Keratinocyte (primary cell): ENCODE measurements at regions not wholly inside any gene's neighbourhood (a gene's known extent, or its start where the extent isn't known, plus 50 kb on each side); places are given as distances from the start of the nearest gene placed in this dataset.

ENCODE experiments used
- DNase-seq: peaks from one replicate; pipeline ENCODE4 v3.0.0-alpha.2; 2011; ENCODE audit warnings: low read depth, missing footprints, low spot score
- FAIRE-seq: peaks from 2 replicates; lab custom pipeline; 2011; peaks lifted over from hg19 to GRCh38; lab: Jason Lieb, UNC
- H2AFZ ChIP-seq: 2 replicates; pipeline ENCODE4 v1.6.0; 2012; ENCODE audit warnings: low read length, control low read depth, inconsistent platforms; ENCODE audit not compliant: control insufficient read depth
- H3K27ac ChIP-seq: 2 replicates; pipeline ENCODE4 v1.5.1; 2011; ENCODE audit warnings: low read length; ENCODE audit not compliant: control insufficient read depth, insufficient read depth
- H3K27me3 ChIP-seq: 3 replicates; pipeline ENCODE4 v1.6.0; 2011; ENCODE audit warnings: low read length; ENCODE audit not compliant: control insufficient read depth, insufficient read depth; ENCODE audit errors: extremely low read depth
- H3K36me3 ChIP-seq, 2 experiments: 2 replicates in 1 of 2; 3 replicates in 1 of 2; pipeline ENCODE4 v1.5.1; 2011; ENCODE audit warnings: low read length in 2 of 2, mild to moderate bottlenecking in 1 of 2; ENCODE audit not compliant: control insufficient read depth in 2 of 2, insufficient read depth in 2 of 2; ENCODE audit errors: extremely low read depth in 1 of 2
- H3K4me1 ChIP-seq: 3 replicates; pipeline ENCODE4 v1.5.1; 2011; ENCODE audit warnings: low read length; ENCODE audit not compliant: control insufficient read depth, insufficient read depth; ENCODE audit errors: extremely low read depth
- H3K4me2 ChIP-seq: 3 replicates; pipeline ENCODE4 v1.6.0; 2011; ENCODE audit warnings: low read depth, low read length; ENCODE audit not compliant: control insufficient read depth, insufficient read depth; ENCODE audit errors: extremely low read depth
- H3K4me3 ChIP-seq, 3 experiments: fragments of 200-600 bp in 1 of 3; sonication (generic) in 1 of 3; 2 replicates in 2 of 3; 3 replicates in 1 of 3; pipeline ENCODE4 v1.5.1; 2011 to 2016; ENCODE audit warnings: low read length in 3 of 3, mild to moderate bottlenecking in 3 of 3, control low read depth in 2 of 3, inconsistent platforms in 1 of 3, low read depth in 1 of 3, mixed read lengths in 1 of 3, mixed run types in 1 of 3, moderate library complexity in 1 of 3; ENCODE audit not compliant: control insufficient read depth in 2 of 3, insufficient read depth in 2 of 3; ENCODE audit errors: extremely low read depth in 1 of 3
- H3K79me2 ChIP-seq: 2 replicates; pipeline ENCODE4 v1.6.0; 2012; ENCODE audit warnings: low read length; ENCODE audit not compliant: control insufficient read depth, insufficient read depth
- H3K9ac ChIP-seq: 3 replicates; pipeline ENCODE4 v1.6.0; 2011; ENCODE audit warnings: low read length; ENCODE audit not compliant: control insufficient read depth, insufficient read depth; ENCODE audit errors: extremely low read depth
- H3K9me1 ChIP-seq: 3 replicates; pipeline ENCODE4 v1.6.0; 2011; ENCODE audit warnings: low read length; ENCODE audit not compliant: control insufficient read depth, insufficient read depth; ENCODE audit errors: extremely low read depth
- H3K9me3 ChIP-seq: 2 replicates; pipeline ENCODE4 v1.5.1; 2012; ENCODE audit warnings: low read depth, low read length; ENCODE audit not compliant: control insufficient read depth
- H4K20me1 ChIP-seq: 3 replicates; pipeline ENCODE4 v1.6.0; 2011; ENCODE audit warnings: low read length; ENCODE audit not compliant: control insufficient read depth, insufficient read depth; ENCODE audit errors: extremely low read depth
- EZH2 ChIP-seq: IDR thresholded peaks from one replicate; pipeline ENCODE4 v1.6.1; 2012; ENCODE audit warnings: inconsistent platforms, mild to moderate bottlenecking, low read length, moderate library complexity
- dilution Hi-C: fragments of 300-500 bp; cut with MboI; formaldehyde crosslinking; loops from one replicate; pipeline ENCODE4 v1.7.0; 2020; ENCODE audit warnings: low sequenced_read_pairs; ENCODE audit not compliant: extremely low pct_ligation_motif_present
- TF ChIP-seq, protein P1 (sequence below), 3 experiments: IDR thresholded peaks in 1 of 3; conservative IDR thresholded peaks in 1 of 3; optimal IDR thresholded peaks in 1 of 3; 2 replicates in 2 of 3; 3 replicates in 1 of 3; pipeline versions ENCODE3 to v1.5.1; 2011; ENCODE audit warnings: low read length in 3 of 3, mild to moderate bottlenecking in 3 of 3, moderate library complexity in 2 of 3, control low read depth in 1 of 3, inconsistent platforms in 1 of 3; ENCODE audit not compliant: insufficient read depth in 2 of 3; ENCODE audit errors: extremely low read depth in 1 of 3

GRCh38 chr5:88939300-88939699 is 56.3 kb upstream of the MEF2C start:
- FAIRE-seq, result no peak
- H3K4me2 ChIP-seq, result no peak overlapping the region
- no peak for DNase-seq

DNA sequence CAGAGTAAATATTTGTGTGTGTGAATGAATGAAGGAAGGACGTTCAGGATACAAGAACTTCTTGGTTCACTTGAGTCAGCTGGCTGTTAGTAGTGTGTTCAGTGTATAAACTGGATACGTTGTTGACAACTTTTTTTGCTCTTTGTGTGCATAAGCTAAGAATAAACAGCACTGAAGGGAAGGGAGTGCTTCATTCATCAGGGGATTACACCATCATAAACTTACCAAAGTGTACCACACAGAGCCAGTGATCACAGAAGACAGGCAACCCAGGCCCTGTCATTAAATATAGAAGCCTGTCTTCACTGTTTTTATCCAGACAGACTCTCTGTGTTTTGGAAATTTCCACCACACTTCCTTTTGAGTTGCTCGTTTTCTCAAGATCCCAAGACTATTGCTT is 55.5 kb upstream of the MEF2C start:
- TF ChIP-seq, protein P1, sequence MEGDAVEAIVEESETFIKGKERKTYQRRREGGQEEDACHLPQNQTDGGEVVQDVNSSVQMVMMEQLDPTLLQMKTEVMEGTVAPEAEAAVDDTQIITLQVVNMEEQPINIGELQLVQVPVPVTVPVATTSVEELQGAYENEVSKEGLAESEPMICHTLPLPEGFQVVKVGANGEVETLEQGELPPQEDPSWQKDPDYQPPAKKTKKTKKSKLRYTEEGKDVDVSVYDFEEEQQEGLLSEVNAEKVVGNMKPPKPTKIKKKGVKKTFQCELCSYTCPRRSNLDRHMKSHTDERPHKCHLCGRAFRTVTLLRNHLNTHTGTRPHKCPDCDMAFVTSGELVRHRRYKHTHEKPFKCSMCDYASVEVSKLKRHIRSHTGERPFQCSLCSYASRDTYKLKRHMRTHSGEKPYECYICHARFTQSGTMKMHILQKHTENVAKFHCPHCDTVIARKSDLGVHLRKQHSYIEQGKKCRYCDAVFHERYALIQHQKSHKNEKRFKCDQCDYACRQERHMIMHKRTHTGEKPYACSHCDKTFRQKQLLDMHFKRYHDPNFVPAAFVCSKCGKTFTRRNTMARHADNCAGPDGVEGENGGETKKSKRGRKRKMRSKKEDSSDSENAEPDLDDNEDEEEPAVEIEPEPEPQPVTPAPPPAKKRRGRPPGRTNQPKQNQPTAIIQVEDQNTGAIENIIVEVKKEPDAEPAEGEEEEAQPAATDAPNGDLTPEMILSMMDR (optimal IDR thresholded peaks at IDR 0.05 in 1 of 3, IDR thresholded peaks at IDR 0.05 in 1 of 3, conservative IDR thresholded peaks at IDR 0.05 in 1 of 3; ENCODE audit: extremely low read depth in 1 of 3, insufficient read depth in 2 of 3, low read length in 3 of 3), result no peak
- no peak for TF ChIP-seq EZH2
- no peaks in the 10 kb centered on the region for H3K36me3 ChIP-seq
- no peaks in the 10 kb centered on the region for H3K27me3 ChIP-seq
- H3K79me2 ChIP-seq, result no peaks in the 10 kb centered on the region
- H3K9me1 ChIP-seq, result no peaks in the 10 kb centered on the region
- H3K4me1 ChIP-seq, result no peaks in the 10 kb centered on the region
- dilution Hi-C loops, result no loop called here
- H3K4me3 ChIP-seq, result no peak overlapping the region
- H3K9me3 ChIP-seq, result no peaks in the 10 kb centered on the region
- no peak overlapping the region for H2AFZ ChIP-seq
- DNase-seq, result no peak
- no peak overlapping the region for H3K9ac ChIP-seq
- FAIRE-seq, result no peak
- no peaks in the 10 kb centered on the region for H4K20me1 ChIP-seq
- H3K4me2 ChIP-seq, result no peak overlapping the region
- H3K27ac ChIP-seq, result no peak overlapping the region

More at GRCh38 chr5:88939300-88939699, 56.3 kb upstream of the MEF2C start:
- TF ChIP-seq, protein P1 (optimal IDR thresholded peaks at IDR 0.05 in 1 of 3, IDR thresholded peaks at IDR 0.05 in 1 of 3, conservative IDR thresholded peaks at IDR 0.05 in 1 of 3; ENCODE audit: extremely low read depth in 1 of 3, insufficient read depth in 2 of 3, low read length in 3 of 3), result no peak
- no peak for TF ChIP-seq EZH2
- dilution Hi-C loops, result no loop called here
- Histone ChIP-seq H3K4me1 (no peaks in the 10 kb centered on the region), H3K9ac (no peak overlapping the region), H3K79me2 (no peaks in the 10 kb centered on the region), H3K4me3 (no peak overlapping the region), H3K27ac (no peak overlapping the region), H3K36me3 (no peaks in the 10 kb centered on the region), H4K20me1 (no peaks in the 10 kb centered on the region), H3K9me1 (no peaks in the 10 kb centered on the region), H2AFZ (no peak overlapping the region), H3K27me3 (no peaks in the 10 kb centered on the region), H3K9me3 (no peaks in the 10 kb centered on the region)
